IPS DF 4.7 (cell line): ENCODE measurements at regions not wholly inside any gene's neighbourhood (a gene's known extent, or its start where the extent isn't known, plus 50 kb on each side); places are given as distances from the start of the nearest gene placed in this dataset.
"Not testable (repeated sequence)": the region's sequence is repeated elsewhere in the genome, so short reads cannot be mapped to it uniquely, and the experiment has no call there.

Source experiments
- DNase-seq: peaks from one replicate; pipeline ENCODE4 v3.0.0-alpha.2; 2013; ENCODE audit warnings: low spot score; ENCODE audit errors: extremely low read depth

- not testable (repeated sequence) for DNase-seq
Observed at GRCh38 chr13:46467694-46468093, 80.6 kb upstream of the RUBCNL start.

- not testable (repeated sequence) for DNase-seq
Observed at GRCh38 chr13:46466074-46466473, 79.0 kb upstream of the RUBCNL start.

GRCh38 chr13:46463719-46464118 is 76.7 kb upstream of the RUBCNL start:
- DNase-seq: no peak

- not testable (repeated sequence) for DNase-seq
Observed at GRCh38 chr13:46460223-46460622, 73.2 kb upstream of the RUBCNL start.

GRCh38 chr13:46457255-46457654 is 70.2 kb upstream of the RUBCNL start:
- DNase-seq: not testable (repeated sequence)

GRCh38 chr13:46455924-46456323 is 68.9 kb upstream of the RUBCNL start:
- not testable (repeated sequence) for DNase-seq

- not testable (repeated sequence) for DNase-seq
Observed at GRCh38 chr13:46451145-46451544, 64.1 kb upstream of the RUBCNL start.

- DNase-seq: not testable (repeated sequence)
Observed at GRCh38 chr13:46449949-46450348, 62.9 kb upstream of the RUBCNL start.

GRCh38 chr13:46448148-46448547 is 61.1 kb upstream of the RUBCNL start:
- not testable (repeated sequence) for DNase-seq

- not testable (repeated sequence) for DNase-seq
Observed at GRCh38 chr13:46437808-46438404, 50.9 kb upstream of the RUBCNL start.
